HUES48 (cell line): ENCODE measurements at regions not wholly inside any gene's neighbourhood (a gene's known extent, or its start where the extent isn't known, plus 50 kb on each side); places are given as distances from the start of the nearest gene placed in this dataset.
"Not testable (repeated sequence)": the region's sequence is repeated elsewhere in the genome, so short reads cannot be mapped to it uniquely, and the experiment has no call there.

ENCODE experiments used
- H3K27ac ChIP-seq: one replicate; pipeline ENCODE4 v1.7.0; 2013; ENCODE audit warnings: low read depth, low read length, inconsistent platforms
- H3K27me3 ChIP-seq: 2 replicates; pipeline ENCODE4 v1.6.1; 2013; ENCODE audit warnings: mild to moderate bottlenecking, low read length; ENCODE audit not compliant: control insufficient read depth, insufficient read depth
- H3K36me3 ChIP-seq: 2 replicates; pipeline ENCODE4 v1.6.1; 2013; ENCODE audit warnings: low read length; ENCODE audit not compliant: control insufficient read depth, insufficient read depth
- H3K4me1 ChIP-seq: 2 replicates; pipeline ENCODE4 v1.6.1; 2013; ENCODE audit warnings: mild to moderate bottlenecking, low read length; ENCODE audit not compliant: control insufficient read depth, insufficient read depth
- H3K4me3 ChIP-seq: 2 replicates; pipeline ENCODE4 v1.5.1; 2013; ENCODE audit warnings: mild to moderate bottlenecking, low read depth, low read length
- H3K9ac ChIP-seq: 2 replicates; pipeline ENCODE4 v1.6.1; 2013; ENCODE audit warnings: mild to moderate bottlenecking, low read depth, low read length, moderate library complexity
- H3K9me3 ChIP-seq: 2 replicates; pipeline ENCODE4 v1.6.1; 2013; ENCODE audit warnings: low read length; ENCODE audit not compliant: control insufficient read depth, insufficient read depth

GRCh38 chr1:233453433-233454200 is 126.1 kb downstream of the MAP3K21 start:
- Histone ChIP-seq H3K9me3 (peaks cover 25% of the 10 kb centered on the region), H3K4me1 (no peaks in the 10 kb centered on the region), H3K27ac (no peak overlapping the region), H3K4me3 (no peak overlapping the region), H3K9ac (no peak overlapping the region), H3K27me3 (no peaks in the 10 kb centered on the region), H3K36me3 (no peaks in the 10 kb centered on the region)

- Histone ChIP-seq H3K27ac (no peak overlapping the region), H3K4me1 (peaks cover 7% of the 10 kb centered on the region), H3K27me3 (no peaks in the 10 kb centered on the region), H3K36me3 (no peaks in the 10 kb centered on the region), H3K9me3 (peaks cover 1% of the 10 kb centered on the region), H3K9ac (no peak overlapping the region), H3K4me3 (no peak overlapping the region)
These were observed 132.0 kb downstream of the MAP3K21 start for GRCh38 chr1:233459470-233459945.

- H3K4me1 ChIP-seq = peaks cover 7% of the 10 kb centered on the region
- H3K27ac ChIP-seq = no peak overlapping the region
- H3K9me3 ChIP-seq = peaks cover 6% of the 10 kb centered on the region
- H3K36me3 ChIP-seq = no peaks in the 10 kb centered on the region
- no peaks in the 10 kb centered on the region for H3K27me3 ChIP-seq
- no peak overlapping the region for H3K4me3 ChIP-seq
- H3K9ac ChIP-seq = no peak overlapping the region
These were observed 132.4 kb downstream of the MAP3K21 start for GRCh38 chr1:233459968-233460367.

GRCh38 chr1:233460692-233461091 is 133.2 kb downstream of the MAP3K21 start:
- Histone ChIP-seq H3K4me1 (peaks cover 7% of the 10 kb centered on the region), H3K36me3 (no peaks in the 10 kb centered on the region), H3K9ac (no peak overlapping the region), H3K4me3 (no peak overlapping the region), H3K27me3 (no peaks in the 10 kb centered on the region), H3K27ac (no peak overlapping the region), H3K9me3 (peaks cover 13% of the 10 kb centered on the region)

- Histone ChIP-seq H3K4me1 (peaks cover 7% of the 10 kb centered on the region), H3K27ac (no peak overlapping the region), H3K27me3 (no peaks in the 10 kb centered on the region), H3K9ac (no peak overlapping the region), H3K9me3 (peaks cover 25% of the 10 kb centered on the region), H3K36me3 (no peaks in the 10 kb centered on the region), H3K4me3 (no peak overlapping the region)
These were observed 134.3 kb downstream of the MAP3K21 start for GRCh38 chr1:233461847-233462246.

GRCh38 chr1:233463333-233463732 is 135.8 kb downstream of the MAP3K21 start:
- H3K4me3 ChIP-seq = no peak overlapping the region
- no peaks in the 10 kb centered on the region for H3K36me3 ChIP-seq
- H3K27me3 ChIP-seq = no peaks in the 10 kb centered on the region
- no peak overlapping the region for H3K9ac ChIP-seq
- peaks cover 34% of the 10 kb centered on the region for H3K9me3 ChIP-seq
- H3K27ac ChIP-seq = no peak overlapping the region
- peaks cover 7% of the 10 kb centered on the region for H3K4me1 ChIP-seq

- no peak overlapping the region for H3K27ac ChIP-seq
- H3K9me3 ChIP-seq = peaks cover 34% of the 10 kb centered on the region
- H3K4me3 ChIP-seq = no peak overlapping the region
- no peak overlapping the region for H3K9ac ChIP-seq
- H3K27me3 ChIP-seq = no peaks in the 10 kb centered on the region
- H3K4me1 ChIP-seq = peaks cover 7% of the 10 kb centered on the region
- H3K36me3 ChIP-seq = no peaks in the 10 kb centered on the region
These were observed 138.3 kb downstream of the MAP3K21 start for GRCh38 chr1:233465745-233466343.

GRCh38 chr1:233470741-233471499 is 143.0 kb upstream of the KCNK1 start:
- Histone ChIP-seq H3K27ac (peak overlapping the region; percentile 87), H3K9ac (peak overlapping the region; percentile 7; the same call in 1 of the 2 replicates), H3K36me3 (no peaks in the 10 kb centered on the region), H3K4me1 (peaks cover 35% of the 10 kb centered on the region), H3K9me3 (peaks cover 45% of the 10 kb centered on the region), H3K4me3 (0 out of 2 replicates have a peak overlapping the region, but pooled peaks have one; percentile 19), H3K27me3 (no peaks in the 10 kb centered on the region)

GRCh38 chr1:233471851-233472250 is 142.1 kb upstream of the KCNK1 start:
- peaks cover 36% of the 10 kb centered on the region for H3K9me3 ChIP-seq
- peak overlapping the region; percentile 69 for H3K27ac ChIP-seq
- not testable (repeated sequence) for H3K36me3 ChIP-seq, H3K9ac ChIP-seq, H3K4me3 ChIP-seq, H3K27me3 ChIP-seq
- H3K4me1 ChIP-seq = peaks cover 35% of the 10 kb centered on the region

- H3K4me3 ChIP-seq, H3K27ac ChIP-seq, H3K27me3 ChIP-seq, H3K36me3 ChIP-seq, H3K9ac ChIP-seq: not testable (repeated sequence)
- Histone ChIP-seq H3K9me3 (peaks cover 27% of the 10 kb centered on the region), H3K4me1 (peaks cover 35% of the 10 kb centered on the region)
These were observed 141.1 kb upstream of the KCNK1 start for GRCh38 chr1:233472796-233473195.
